Nephron progenitor cell (in vitro differentiated cells): ENCODE measurements at regions not wholly inside any gene's neighbourhood (a gene's known extent, or its start where the extent isn't known, plus 50 kb on each side); places are given as distances from the start of the nearest gene placed in this dataset.
A peak's percentile ranks its signal among the peaks of the same experiment; 100 is the strongest.

Experiments
- DNase-seq: peaks from one replicate; pipeline ENCODE4 v3.0.0; 2021
- H3K27ac Mint-ChIP-seq: 2 replicates; pipeline ENCODE4 v1.8.0; 2021; ENCODE audit warnings: mild to moderate bottlenecking, moderate library complexity, mixed read lengths
- H3K27me3 Mint-ChIP-seq: 2 replicates; pipeline ENCODE4 v1.8.0; 2021; ENCODE audit warnings: mild to moderate bottlenecking, low read depth, mixed read lengths; ENCODE audit not compliant: poor library complexity
- H3K36me3 Mint-ChIP-seq: 2 replicates; pipeline ENCODE4 v1.8.0; 2021; ENCODE audit warnings: low read depth, mixed read lengths
- H3K4me1 Mint-ChIP-seq: 2 replicates; pipeline ENCODE4 v1.8.0; 2021; ENCODE audit warnings: mixed read lengths
- H3K4me3 Mint-ChIP-seq: 2 replicates; pipeline ENCODE4 v1.8.0; 2021; ENCODE audit warnings: mild to moderate bottlenecking, moderate library complexity, mixed read lengths
- H3K9me3 Mint-ChIP-seq: 2 replicates; pipeline ENCODE4 v1.8.0; 2021; ENCODE audit warnings: mild to moderate bottlenecking, moderate library complexity, mixed read lengths
- TF ChIP-seq, protein P1 (sequence below): fragments of 200-600 bp; sonication (generic); IDR thresholded peaks from 2 replicates; pipeline ENCODE4 v1.5.0; 2021; ENCODE audit warnings: antibody characterized with exemption

DNA sequence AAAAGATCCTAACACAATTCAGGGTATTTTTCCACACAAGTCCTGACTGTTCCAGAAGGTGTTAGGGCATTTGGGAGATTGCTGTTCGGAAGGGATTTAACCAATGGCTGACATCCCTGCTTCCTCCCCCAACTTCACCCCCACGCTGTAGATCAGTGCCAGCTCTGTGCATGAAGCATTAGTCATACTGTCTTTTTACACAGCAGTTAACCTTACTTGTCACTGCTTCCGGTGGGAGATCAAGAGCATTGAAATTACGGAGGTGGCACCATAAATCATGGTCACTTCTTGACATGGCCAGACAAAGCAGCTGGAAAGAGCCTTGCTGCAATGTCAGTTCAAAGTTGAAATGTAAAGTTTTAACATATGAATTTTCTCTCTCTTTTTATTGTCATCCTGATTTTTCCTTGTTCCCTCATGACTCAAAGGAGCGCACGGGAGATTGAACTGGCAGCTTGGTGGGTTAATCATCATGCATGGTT is 70.2 kb downstream of the HRH4 start:
- peaks cover 21% of the 10 kb centered on the region for H3K9me3 Mint-ChIP-seq
- TF ChIP-seq, protein P1, sequence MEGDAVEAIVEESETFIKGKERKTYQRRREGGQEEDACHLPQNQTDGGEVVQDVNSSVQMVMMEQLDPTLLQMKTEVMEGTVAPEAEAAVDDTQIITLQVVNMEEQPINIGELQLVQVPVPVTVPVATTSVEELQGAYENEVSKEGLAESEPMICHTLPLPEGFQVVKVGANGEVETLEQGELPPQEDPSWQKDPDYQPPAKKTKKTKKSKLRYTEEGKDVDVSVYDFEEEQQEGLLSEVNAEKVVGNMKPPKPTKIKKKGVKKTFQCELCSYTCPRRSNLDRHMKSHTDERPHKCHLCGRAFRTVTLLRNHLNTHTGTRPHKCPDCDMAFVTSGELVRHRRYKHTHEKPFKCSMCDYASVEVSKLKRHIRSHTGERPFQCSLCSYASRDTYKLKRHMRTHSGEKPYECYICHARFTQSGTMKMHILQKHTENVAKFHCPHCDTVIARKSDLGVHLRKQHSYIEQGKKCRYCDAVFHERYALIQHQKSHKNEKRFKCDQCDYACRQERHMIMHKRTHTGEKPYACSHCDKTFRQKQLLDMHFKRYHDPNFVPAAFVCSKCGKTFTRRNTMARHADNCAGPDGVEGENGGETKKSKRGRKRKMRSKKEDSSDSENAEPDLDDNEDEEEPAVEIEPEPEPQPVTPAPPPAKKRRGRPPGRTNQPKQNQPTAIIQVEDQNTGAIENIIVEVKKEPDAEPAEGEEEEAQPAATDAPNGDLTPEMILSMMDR: no peak
- peak; percentile 29 for DNase-seq
- peaks cover 6% of the 10 kb centered on the region for H3K36me3 Mint-ChIP-seq
- peaks cover 69% of the 10 kb centered on the region for H3K4me1 Mint-ChIP-seq
- H3K27ac Mint-ChIP-seq: peak overlapping the region; percentile 30
- peak overlapping the region; percentile 51 for H3K4me3 Mint-ChIP-seq
- H3K27me3 Mint-ChIP-seq: no peaks in the 10 kb centered on the region

DNA sequence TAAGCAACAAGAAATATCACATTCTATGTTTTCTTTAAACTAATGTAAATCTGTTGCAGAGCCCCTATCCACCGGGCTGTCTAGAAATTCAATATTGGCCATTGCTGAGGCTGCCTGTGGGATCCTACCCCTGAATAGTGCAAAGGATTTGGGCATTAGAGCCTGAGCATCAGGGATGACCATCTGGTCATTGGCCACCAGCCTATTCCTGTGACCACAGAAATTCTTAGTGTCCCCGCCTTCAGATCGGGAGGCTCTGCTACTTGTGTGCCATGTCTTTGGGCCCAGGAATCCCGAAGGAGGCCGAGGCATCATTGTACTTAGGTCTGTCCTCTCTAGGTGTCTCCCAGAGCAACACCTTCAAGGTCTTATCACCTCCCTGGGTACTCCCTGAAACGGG is 73.8 kb downstream of the HRH4 start:
- Mint-ChIP-seq H3K27me3 (no peaks in the 10 kb centered on the region), H3K4me1 (peaks cover 77% of the 10 kb centered on the region), H3K36me3 (peaks cover 6% of the 10 kb centered on the region), H3K4me3 (no peak overlapping the region), H3K9me3 (peaks cover 26% of the 10 kb centered on the region), H3K27ac (no peak overlapping the region)
- TF ChIP-seq, protein P1: no peak
- DNase-seq: no peak

DNA sequence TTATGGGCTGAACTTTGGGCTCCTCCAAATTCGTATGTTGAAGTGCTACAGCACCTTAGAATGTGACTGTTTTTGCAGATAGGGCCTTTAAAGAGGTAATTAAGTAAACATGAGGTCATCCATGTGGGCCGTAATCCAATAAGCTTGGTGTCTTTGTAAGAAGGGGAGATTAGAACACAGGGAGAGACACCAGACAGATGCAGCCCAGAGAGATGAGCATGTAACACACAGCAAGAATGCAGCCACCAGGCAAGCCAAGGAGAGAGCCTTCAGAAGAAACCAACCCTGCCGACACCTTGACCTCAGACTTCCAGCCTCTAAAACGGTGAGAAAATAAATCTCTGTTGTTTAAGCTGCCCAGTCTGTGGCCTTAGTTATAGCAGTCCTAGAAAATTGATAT is 74.3 kb downstream of the HRH4 start:
- no peak overlapping the region for H3K27ac Mint-ChIP-seq
- no peaks in the 10 kb centered on the region for H3K27me3 Mint-ChIP-seq
- peaks cover 26% of the 10 kb centered on the region for H3K9me3 Mint-ChIP-seq
- no peak overlapping the region for H3K4me3 Mint-ChIP-seq
- DNase-seq: no peak
- TF ChIP-seq, protein P1: no peak
- peaks cover 6% of the 10 kb centered on the region for H3K36me3 Mint-ChIP-seq
- peaks cover 77% of the 10 kb centered on the region for H3K4me1 Mint-ChIP-seq

DNA sequence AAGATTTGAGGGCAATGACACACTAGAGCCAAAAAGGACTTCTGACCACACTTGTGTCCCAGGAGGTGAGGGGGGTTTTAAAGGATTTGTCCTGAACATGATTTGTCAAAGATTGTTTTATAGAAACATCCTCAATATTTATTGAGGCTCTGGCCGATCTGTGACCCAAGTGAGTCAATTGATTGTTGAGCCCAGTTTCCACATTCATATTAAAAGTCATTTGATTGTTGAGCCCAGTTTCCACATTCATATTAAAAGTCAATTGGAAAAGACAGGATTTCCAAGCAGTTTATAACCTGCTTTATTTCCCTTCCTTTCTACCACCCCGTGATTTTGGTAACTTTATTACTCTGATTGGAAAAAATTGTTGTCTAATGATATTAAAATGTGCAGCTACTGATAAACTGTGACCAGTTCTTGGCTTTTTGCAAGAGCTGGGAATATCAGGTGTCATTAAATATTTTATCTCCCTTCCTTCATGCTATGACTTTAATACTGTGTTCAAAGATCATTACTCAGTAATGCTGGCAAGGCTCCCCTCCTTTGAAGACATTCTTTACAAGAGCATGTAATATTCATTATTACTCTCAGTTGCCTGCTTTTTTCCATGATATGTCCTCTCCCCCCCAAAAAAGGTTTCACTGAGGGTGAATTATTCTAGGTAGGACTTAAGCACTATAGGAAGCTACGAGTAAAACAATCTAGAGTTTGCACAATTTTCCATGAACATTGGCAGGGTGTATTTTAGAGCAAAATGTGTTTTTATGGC is 75.3 kb downstream of the HRH4 start:
- peak overlapping the region; percentile 16 for H3K27ac Mint-ChIP-seq
- H3K9me3 Mint-ChIP-seq: peaks cover 26% of the 10 kb centered on the region
- no peaks in the 10 kb centered on the region for H3K27me3 Mint-ChIP-seq
- TF ChIP-seq, protein P1: no peak
- no peak for DNase-seq
- no peak overlapping the region for H3K4me3 Mint-ChIP-seq
- H3K36me3 Mint-ChIP-seq: peaks cover 6% of the 10 kb centered on the region
- H3K4me1 Mint-ChIP-seq: peaks cover 76% of the 10 kb centered on the region

DNA sequence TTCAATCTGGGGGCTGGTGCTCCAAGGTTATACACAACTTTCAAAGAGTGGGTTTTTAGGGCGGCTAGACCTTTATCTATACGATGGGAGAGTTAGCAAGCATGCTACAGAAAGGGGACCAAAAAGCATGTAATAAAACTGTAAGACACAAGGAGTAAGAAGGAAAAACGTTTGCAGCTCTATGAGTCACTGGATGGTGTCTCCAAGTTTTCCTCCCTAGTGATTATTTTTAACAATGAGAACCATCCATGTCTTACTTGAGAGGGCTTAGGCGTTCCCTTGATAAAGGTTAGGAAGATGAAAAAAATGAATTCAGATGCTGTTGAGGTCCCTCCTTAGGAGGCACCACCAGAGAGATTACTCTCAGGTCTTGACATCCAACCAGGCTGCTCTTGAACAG is 75.9 kb downstream of the HRH4 start:
- peaks cover 73% of the 10 kb centered on the region for H3K4me1 Mint-ChIP-seq
- H3K9me3 Mint-ChIP-seq: peaks cover 22% of the 10 kb centered on the region
- TF ChIP-seq, protein P1: no peak
- peaks cover 3% of the 10 kb centered on the region for H3K27me3 Mint-ChIP-seq
- DNase-seq: no peak
- H3K36me3 Mint-ChIP-seq: peaks cover 6% of the 10 kb centered on the region
- no peak overlapping the region for H3K27ac Mint-ChIP-seq
- H3K4me3 Mint-ChIP-seq: no peak overlapping the region

DNA sequence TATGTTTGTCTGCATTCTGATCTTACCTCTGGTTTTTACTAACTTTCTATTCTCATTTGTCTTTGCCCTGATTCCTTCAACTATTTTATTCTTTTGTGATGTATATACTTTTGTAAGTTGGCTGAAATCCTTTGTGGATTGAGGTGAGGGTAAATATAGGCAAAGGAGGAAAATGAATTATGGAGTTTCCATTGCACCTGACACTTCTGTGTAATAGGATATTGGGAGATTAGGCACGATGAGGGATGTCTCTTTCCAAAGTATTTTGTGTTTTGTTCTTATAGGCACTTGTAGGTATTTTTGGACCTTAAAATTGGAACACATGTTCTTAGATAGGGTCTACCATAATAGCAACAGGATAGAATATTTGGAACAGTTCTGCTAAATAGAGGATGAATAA is 76.4 kb downstream of the HRH4 start:
- Mint-ChIP-seq H3K4me1 (peaks cover 68% of the 10 kb centered on the region), H3K36me3 (peaks cover 6% of the 10 kb centered on the region), H3K9me3 (peaks cover 18% of the 10 kb centered on the region), H3K27me3 (peaks cover 3% of the 10 kb centered on the region), H3K27ac (no peak overlapping the region), H3K4me3 (no peak overlapping the region)
- DNase-seq: no peak
- TF ChIP-seq, protein P1: no peak
